ENCODE measurements at regions not wholly inside any gene's neighbourhood (a gene's known extent, or its start where the extent isn't known, plus 50 kb on each side); places are given as distances from the start of the nearest gene placed in this dataset.

DNA sequence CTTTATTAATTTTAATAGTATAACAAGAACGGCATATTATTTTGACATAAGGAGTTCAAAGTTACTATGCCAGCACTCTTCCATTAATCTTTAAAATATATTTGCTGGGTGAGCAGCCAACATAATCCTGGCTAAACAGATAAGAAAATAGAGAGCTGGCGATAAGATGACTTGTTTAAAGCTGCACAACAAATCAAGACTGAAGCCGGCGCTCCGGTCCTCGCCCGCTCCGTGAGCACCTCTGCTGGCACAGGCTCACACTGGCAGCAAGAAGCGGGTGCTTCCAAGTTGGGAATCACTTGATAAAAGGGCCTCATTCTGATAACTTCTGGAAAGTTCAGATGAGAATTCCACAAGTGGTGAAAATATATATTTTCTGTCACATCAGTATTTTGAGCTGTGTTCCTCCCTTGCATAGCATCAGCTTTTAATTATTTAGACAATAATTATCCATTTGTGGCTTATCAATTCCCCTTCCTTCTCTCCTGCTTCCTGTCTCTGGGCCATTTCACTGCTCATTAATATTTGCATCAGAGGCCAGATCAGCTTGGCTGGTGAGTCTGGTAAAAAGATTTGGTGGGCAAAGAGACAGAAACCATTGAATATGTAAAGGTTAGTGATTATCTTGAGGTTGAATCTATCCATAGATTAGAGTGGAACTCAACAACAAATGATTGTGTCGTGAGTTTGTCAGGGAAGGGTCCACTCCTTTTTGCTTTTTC lies 205.3 kb downstream of the MZT1 start:
- TF ChIP-seq, protein P1, sequence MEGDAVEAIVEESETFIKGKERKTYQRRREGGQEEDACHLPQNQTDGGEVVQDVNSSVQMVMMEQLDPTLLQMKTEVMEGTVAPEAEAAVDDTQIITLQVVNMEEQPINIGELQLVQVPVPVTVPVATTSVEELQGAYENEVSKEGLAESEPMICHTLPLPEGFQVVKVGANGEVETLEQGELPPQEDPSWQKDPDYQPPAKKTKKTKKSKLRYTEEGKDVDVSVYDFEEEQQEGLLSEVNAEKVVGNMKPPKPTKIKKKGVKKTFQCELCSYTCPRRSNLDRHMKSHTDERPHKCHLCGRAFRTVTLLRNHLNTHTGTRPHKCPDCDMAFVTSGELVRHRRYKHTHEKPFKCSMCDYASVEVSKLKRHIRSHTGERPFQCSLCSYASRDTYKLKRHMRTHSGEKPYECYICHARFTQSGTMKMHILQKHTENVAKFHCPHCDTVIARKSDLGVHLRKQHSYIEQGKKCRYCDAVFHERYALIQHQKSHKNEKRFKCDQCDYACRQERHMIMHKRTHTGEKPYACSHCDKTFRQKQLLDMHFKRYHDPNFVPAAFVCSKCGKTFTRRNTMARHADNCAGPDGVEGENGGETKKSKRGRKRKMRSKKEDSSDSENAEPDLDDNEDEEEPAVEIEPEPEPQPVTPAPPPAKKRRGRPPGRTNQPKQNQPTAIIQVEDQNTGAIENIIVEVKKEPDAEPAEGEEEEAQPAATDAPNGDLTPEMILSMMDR (IDR thresholded peaks at IDR 0.05): no peak
- no peak for TF ChIP-seq POLR2AphosphoS5 (IDR thresholded peaks at IDR 0.05)
